ENCODE measurements at regions not wholly inside any gene's neighbourhood (a gene's known extent, or its start where the extent isn't known, plus 50 kb on each side); places are given as distances from the start of the nearest gene placed in this dataset.

- no peak for TF ChIP-seq CTCF (IDR thresholded peaks at IDR 0.05; ENCODE audit: poor library complexity, severe bottlenecking)
- no peak for TF ChIP-seq TAF1 (IDR thresholded peaks at IDR 0.05; ENCODE audit: low read depth)
- TF ChIP-seq POLR2AphosphoS5 (IDR thresholded peaks at IDR 0.05) = no peak
- no peak for TF ChIP-seq REST (IDR thresholded peaks at IDR 0.05; ENCODE audit: borderline replicate concordance)
- no peak for TF ChIP-seq SMC3 (conservative IDR thresholded peaks at IDR 0.05; ENCODE audit: poor library complexity)
- no peak for TF ChIP-seq EP300 (conservative IDR thresholded peaks at IDR 0.05; ENCODE audit: poor library complexity, severe bottlenecking)
- no peak for TF ChIP-seq EZH2 (IDR thresholded peaks at IDR 0.05; ENCODE audit: borderline replicate concordance, insufficient read depth, low read length, poor library complexity, severe bottlenecking)
- no peak for TF ChIP-seq RAD21 (conservative IDR thresholded peaks at IDR 0.05)
- no peak for TF ChIP-seq MXI1 (conservative IDR thresholded peaks at IDR 0.05; ENCODE audit: poor library complexity, severe bottlenecking)
- no peaks in the 10 kb centered on the region for H3K79me2 ChIP-seq (replicated peaks; ENCODE audit: insufficient read depth, low read length)
Measured at GRCh38 chr14:84152452-84152851, 1377.5 kb upstream of the FLRT2 start.

GRCh38 chr14:84162633-84163032, 1367.3 kb upstream of the FLRT2 start:
- Histone ChIP-seq H4K20me1 (ENCODE audit: insufficient read depth) (no peaks in the 10 kb centered on the region), H3F3A (ENCODE audit: insufficient read depth, low read length, poor library complexity, severe bottlenecking) (no peaks in the 10 kb centered on the region), H3K4me2 (ENCODE audit: low read length) (no peak overlapping the region), H3K27ac (ENCODE audit: low read length) (no peak overlapping the region), H3K4me3 (ENCODE audit: low read length) (no peak overlapping the region), H2AFZ (ENCODE audit: low read depth, low read length) (no peak overlapping the region), H3K79me2 (replicated peaks; ENCODE audit: insufficient read depth, low read length) (no peaks in the 10 kb centered on the region), H3K9me3 (ENCODE audit: low read length) (no peaks in the 10 kb centered on the region), H3K9ac (ENCODE audit: low read length) (no peak overlapping the region), H3K27me3 (ENCODE audit: insufficient read depth, low read depth, low read length) (no peaks in the 10 kb centered on the region), H3K9me2 (ENCODE audit: insufficient read depth, low read length) (no peaks in the 10 kb centered on the region), H3K36me3 (ENCODE audit: insufficient read depth, low read length) (no peaks in the 10 kb centered on the region)
- TF ChIP-seq EZH2 (IDR thresholded peaks at IDR 0.05; ENCODE audit: borderline replicate concordance, insufficient read depth, low read length, poor library complexity, severe bottlenecking) (no peak), CTCF (IDR thresholded peaks at IDR 0.05; ENCODE audit: poor library complexity, severe bottlenecking) (no peak), POLR2AphosphoS5 (IDR thresholded peaks at IDR 0.05) (no peak), EP300 (conservative IDR thresholded peaks at IDR 0.05; ENCODE audit: poor library complexity, severe bottlenecking) (no peak), SMC3 (conservative IDR thresholded peaks at IDR 0.05; ENCODE audit: poor library complexity) (no peak), RAD21 (conservative IDR thresholded peaks at IDR 0.05) (no peak), TAF1 (IDR thresholded peaks at IDR 0.05; ENCODE audit: low read depth) (no peak), MXI1 (conservative IDR thresholded peaks at IDR 0.05; ENCODE audit: poor library complexity, severe bottlenecking) (no peak), REST (IDR thresholded peaks at IDR 0.05; ENCODE audit: borderline replicate concordance) (no peak)

More at GRCh38 chr14:84152452-84152851, 1377.5 kb upstream of the FLRT2 start:
- no peaks in the 10 kb centered on the region for H3K9me3 ChIP-seq (ENCODE audit: low read length)
- H4K20me1 ChIP-seq (ENCODE audit: insufficient read depth) = no peaks in the 10 kb centered on the region
- no peaks in the 10 kb centered on the region for H3K9me2 ChIP-seq (ENCODE audit: insufficient read depth, low read length)
- H3K9ac ChIP-seq (ENCODE audit: low read length) = no peak overlapping the region
- no peak overlapping the region for H3K27ac ChIP-seq (ENCODE audit: low read length)
- H3K4me2 ChIP-seq (ENCODE audit: low read length) = no peak overlapping the region
- H3K36me3 ChIP-seq (ENCODE audit: insufficient read depth, low read length) = no peaks in the 10 kb centered on the region
- H3K4me3 ChIP-seq (ENCODE audit: low read length) = no peak overlapping the region
- no peaks in the 10 kb centered on the region for H3F3A ChIP-seq (ENCODE audit: insufficient read depth, low read length, poor library complexity, severe bottlenecking)
- H3K27me3 ChIP-seq (ENCODE audit: insufficient read depth, low read depth, low read length) = no peaks in the 10 kb centered on the region
- no peak overlapping the region for H2AFZ ChIP-seq (ENCODE audit: low read depth, low read length)
